Nephron progenitor cell (in vitro differentiated cells): ENCODE measurements at regions not wholly inside any gene's neighbourhood (a gene's known extent, or its start where the extent isn't known, plus 50 kb on each side); places are given as distances from the start of the nearest gene placed in this dataset.
"Not testable (repeated sequence)": the region's sequence is repeated elsewhere in the genome, so short reads cannot be mapped to it uniquely, and the experiment has no call there.

Source experiments
- DNase-seq: peaks from one replicate; pipeline ENCODE4 v3.0.0; 2021
- H3K27ac Mint-ChIP-seq: 2 replicates; pipeline ENCODE4 v1.8.0; 2021; ENCODE audit warnings: mild to moderate bottlenecking, moderate library complexity, mixed read lengths
- H3K27me3 Mint-ChIP-seq: 2 replicates; pipeline ENCODE4 v1.8.0; 2021; ENCODE audit warnings: mild to moderate bottlenecking, low read depth, mixed read lengths; ENCODE audit not compliant: poor library complexity
- H3K36me3 Mint-ChIP-seq: 2 replicates; pipeline ENCODE4 v1.8.0; 2021; ENCODE audit warnings: low read depth, mixed read lengths
- H3K4me1 Mint-ChIP-seq: 2 replicates; pipeline ENCODE4 v1.8.0; 2021; ENCODE audit warnings: mixed read lengths
- H3K4me3 Mint-ChIP-seq: 2 replicates; pipeline ENCODE4 v1.8.0; 2021; ENCODE audit warnings: mild to moderate bottlenecking, moderate library complexity, mixed read lengths
- H3K9me3 Mint-ChIP-seq: 2 replicates; pipeline ENCODE4 v1.8.0; 2021; ENCODE audit warnings: mild to moderate bottlenecking, moderate library complexity, mixed read lengths
- TF ChIP-seq, protein P1 (sequence below): fragments of 200-600 bp; sonication (generic); IDR thresholded peaks from 2 replicates; pipeline ENCODE4 v1.5.0; 2021; ENCODE audit warnings: antibody characterized with exemption

DNA sequence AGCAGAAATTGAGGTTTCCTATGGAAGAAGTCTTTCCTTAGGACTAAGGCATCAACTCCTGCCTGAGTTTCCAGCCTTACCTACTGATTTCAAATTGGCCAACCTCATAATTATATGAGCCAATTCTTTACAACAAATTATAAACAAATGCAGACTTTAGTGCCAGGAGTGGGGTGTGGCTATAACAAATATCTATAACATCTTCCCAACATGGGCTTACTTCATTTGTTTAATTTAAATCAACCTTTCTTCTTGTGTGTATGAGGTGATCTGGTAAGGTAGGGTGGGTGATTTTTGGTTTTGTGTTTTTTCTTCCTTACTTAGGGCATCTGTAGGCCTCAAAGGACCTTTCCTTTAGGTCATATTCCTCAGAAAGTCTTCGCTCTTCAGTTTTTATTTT is 354.9 kb downstream of the SHANK2 start:
- H3K4me1 Mint-ChIP-seq, result peaks cover 15% of the 10 kb centered on the region
- TF ChIP-seq, protein P1, sequence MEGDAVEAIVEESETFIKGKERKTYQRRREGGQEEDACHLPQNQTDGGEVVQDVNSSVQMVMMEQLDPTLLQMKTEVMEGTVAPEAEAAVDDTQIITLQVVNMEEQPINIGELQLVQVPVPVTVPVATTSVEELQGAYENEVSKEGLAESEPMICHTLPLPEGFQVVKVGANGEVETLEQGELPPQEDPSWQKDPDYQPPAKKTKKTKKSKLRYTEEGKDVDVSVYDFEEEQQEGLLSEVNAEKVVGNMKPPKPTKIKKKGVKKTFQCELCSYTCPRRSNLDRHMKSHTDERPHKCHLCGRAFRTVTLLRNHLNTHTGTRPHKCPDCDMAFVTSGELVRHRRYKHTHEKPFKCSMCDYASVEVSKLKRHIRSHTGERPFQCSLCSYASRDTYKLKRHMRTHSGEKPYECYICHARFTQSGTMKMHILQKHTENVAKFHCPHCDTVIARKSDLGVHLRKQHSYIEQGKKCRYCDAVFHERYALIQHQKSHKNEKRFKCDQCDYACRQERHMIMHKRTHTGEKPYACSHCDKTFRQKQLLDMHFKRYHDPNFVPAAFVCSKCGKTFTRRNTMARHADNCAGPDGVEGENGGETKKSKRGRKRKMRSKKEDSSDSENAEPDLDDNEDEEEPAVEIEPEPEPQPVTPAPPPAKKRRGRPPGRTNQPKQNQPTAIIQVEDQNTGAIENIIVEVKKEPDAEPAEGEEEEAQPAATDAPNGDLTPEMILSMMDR, result no peak
- no peaks in the 10 kb centered on the region for H3K36me3 Mint-ChIP-seq
- DNase-seq, result no peak
- H3K9me3 Mint-ChIP-seq, result peaks cover 26% of the 10 kb centered on the region
- H3K27me3 Mint-ChIP-seq, result no peaks in the 10 kb centered on the region
- no peak overlapping the region for H3K4me3 Mint-ChIP-seq
- H3K27ac Mint-ChIP-seq, result no peak overlapping the region

DNA sequence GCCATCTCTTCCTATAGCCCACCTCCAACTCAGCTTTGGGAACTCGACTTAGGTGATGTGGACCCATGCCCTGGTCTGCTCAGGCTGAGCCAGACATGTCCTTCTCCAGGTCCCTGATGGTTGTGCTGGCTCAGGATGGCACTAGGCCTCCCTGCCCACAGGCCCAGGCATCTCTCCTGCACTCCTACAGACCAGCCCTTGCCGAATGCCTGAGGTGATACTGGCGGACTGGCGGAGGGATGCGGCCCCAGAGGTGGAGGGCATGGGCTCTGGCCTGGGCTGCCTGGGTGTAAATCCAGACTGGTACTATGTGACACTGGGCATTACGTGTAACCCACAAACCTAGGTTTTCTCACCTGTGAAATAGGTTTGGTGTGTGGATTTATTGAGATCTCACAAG is 352.8 kb downstream of the SHANK2 start:
- no peak for DNase-seq
- Mint-ChIP-seq H3K9me3 (peaks cover 26% of the 10 kb centered on the region), H3K4me1 (peaks cover 18% of the 10 kb centered on the region), H3K27ac (no peak overlapping the region), H3K27me3 (peaks cover 4% of the 10 kb centered on the region), H3K36me3 (no peaks in the 10 kb centered on the region), H3K4me3 (no peak overlapping the region)
- TF ChIP-seq, protein P1, result no peak

DNA sequence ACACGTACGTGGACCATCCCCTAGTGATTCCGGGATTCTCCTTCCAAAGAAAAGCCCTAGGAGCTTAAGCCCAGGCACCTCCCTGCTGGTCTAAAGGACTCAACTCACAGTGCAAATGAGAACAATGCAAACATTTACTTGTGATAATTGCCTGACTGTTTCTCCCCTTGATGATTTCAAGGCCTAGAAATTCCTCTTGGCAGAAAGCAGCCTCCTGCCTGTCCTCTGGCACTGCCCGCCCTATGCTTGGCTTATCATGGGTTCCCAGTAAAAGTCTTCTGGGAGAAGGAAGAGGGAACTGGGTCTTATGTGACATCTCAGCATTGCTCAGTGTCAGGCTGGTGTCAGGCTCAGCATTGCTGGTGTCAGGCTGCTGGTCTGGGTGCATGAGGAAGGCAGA is 351.8 kb downstream of the SHANK2 start:
- Mint-ChIP-seq H3K4me1 (peaks cover 18% of the 10 kb centered on the region), H3K36me3 (no peaks in the 10 kb centered on the region), H3K9me3 (peaks cover 26% of the 10 kb centered on the region), H3K27ac (no peak overlapping the region), H3K27me3 (peaks cover 10% of the 10 kb centered on the region), H3K4me3 (no peak overlapping the region)
- DNase-seq, result no peak
- TF ChIP-seq, protein P1, result no peak

DNA sequence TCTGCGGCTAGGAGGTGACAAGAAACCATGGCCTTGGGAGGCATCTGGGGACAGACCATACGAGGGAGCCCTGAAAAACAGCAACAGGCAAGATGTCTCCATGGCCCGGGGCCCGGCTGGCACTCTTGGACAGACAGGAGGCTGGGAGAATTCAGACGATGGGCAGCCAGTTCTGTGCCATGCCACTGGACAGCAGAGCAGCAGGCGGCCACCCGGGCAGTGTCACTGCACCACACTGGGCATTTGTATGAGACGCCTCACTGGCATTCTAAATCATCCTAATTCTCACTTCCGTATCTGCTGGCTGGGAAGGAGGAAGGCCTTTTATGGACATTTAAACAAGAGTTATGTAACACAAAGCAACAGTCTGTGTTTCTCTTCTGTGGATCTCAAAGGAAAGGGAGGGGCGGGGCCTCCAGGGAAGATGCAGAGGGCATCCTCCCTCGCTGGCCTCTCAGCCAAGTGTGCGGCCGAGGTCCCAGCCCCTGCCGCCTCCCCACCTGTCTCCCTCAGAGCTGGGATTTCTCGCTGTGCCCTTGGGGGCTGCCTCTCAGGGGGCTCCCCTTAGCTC is 350.3 kb downstream of the SHANK2 start:
- TF ChIP-seq, protein P1, result no peak
- Mint-ChIP-seq H3K4me3 (no peak overlapping the region), H3K36me3 (no peaks in the 10 kb centered on the region), H3K27me3 (peaks cover 10% of the 10 kb centered on the region), H3K9me3 (peaks cover 19% of the 10 kb centered on the region), H3K4me1 (peaks cover 27% of the 10 kb centered on the region), H3K27ac (no peak overlapping the region)
- no peak for DNase-seq

DNA sequence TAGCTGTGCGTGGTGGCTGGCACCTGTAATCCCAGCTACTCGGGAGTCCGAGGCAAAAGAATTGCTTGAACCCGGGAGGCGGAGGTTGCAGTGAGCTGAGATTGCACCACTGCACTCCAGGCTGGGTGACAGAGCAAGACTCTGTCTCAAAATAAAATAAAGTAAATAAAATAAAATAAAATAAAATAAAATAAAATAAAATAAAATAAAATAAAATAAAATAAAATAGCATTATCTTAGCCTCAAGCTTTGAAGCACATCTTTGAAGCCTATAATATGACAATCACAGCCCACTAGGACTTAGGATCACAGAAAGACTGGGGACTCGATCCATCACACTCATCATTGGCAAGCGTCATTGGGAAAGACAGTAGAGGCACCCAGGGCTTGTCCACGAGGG is 349.1 kb downstream of the SHANK2 start:
- not testable (repeated sequence) for H3K27me3 Mint-ChIP-seq, H3K4me3 Mint-ChIP-seq, H3K9me3 Mint-ChIP-seq, DNase-seq, H3K27ac Mint-ChIP-seq, H3K36me3 Mint-ChIP-seq
- H3K4me1 Mint-ChIP-seq, result peaks cover 32% of the 10 kb centered on the region

DNA sequence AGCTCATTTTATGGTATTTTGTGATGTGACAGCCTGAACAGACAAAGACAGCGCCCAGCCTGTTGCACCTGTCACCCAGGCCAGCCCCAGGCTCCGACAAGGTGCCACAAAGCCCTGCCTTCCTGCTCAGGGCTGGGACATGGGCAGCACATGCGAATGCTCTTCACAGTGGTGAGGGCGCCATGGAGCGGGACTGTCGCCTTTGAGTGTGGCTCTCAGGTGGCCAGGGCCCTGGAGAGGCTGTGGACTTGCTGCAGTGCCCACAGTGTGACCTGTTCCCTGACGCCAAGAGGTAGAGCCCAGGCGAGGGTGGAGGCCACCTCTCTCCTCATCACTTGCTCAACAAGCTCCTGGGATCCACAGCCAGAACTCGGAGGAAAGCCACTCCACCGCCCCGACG is 346.3 kb downstream of the SHANK2 start:
- H3K4me3 Mint-ChIP-seq, result no peak overlapping the region
- peak overlapping the region; percentile 59 for H3K27ac Mint-ChIP-seq
- no peak for DNase-seq
- TF ChIP-seq, protein P1, result no peak
- H3K36me3 Mint-ChIP-seq, result no peaks in the 10 kb centered on the region
- H3K27me3 Mint-ChIP-seq, result peaks cover 10% of the 10 kb centered on the region
- no peaks in the 10 kb centered on the region for H3K9me3 Mint-ChIP-seq
- H3K4me1 Mint-ChIP-seq, result peaks cover 29% of the 10 kb centered on the region
